ENCODE measurements at regions not wholly inside any gene's neighbourhood (a gene's known extent, or its start where the extent isn't known, plus 50 kb on each side); places are given as distances from the start of the nearest gene placed in this dataset.
A peak's percentile ranks its signal among the peaks of the same experiment; 100 is the strongest.

DNA sequence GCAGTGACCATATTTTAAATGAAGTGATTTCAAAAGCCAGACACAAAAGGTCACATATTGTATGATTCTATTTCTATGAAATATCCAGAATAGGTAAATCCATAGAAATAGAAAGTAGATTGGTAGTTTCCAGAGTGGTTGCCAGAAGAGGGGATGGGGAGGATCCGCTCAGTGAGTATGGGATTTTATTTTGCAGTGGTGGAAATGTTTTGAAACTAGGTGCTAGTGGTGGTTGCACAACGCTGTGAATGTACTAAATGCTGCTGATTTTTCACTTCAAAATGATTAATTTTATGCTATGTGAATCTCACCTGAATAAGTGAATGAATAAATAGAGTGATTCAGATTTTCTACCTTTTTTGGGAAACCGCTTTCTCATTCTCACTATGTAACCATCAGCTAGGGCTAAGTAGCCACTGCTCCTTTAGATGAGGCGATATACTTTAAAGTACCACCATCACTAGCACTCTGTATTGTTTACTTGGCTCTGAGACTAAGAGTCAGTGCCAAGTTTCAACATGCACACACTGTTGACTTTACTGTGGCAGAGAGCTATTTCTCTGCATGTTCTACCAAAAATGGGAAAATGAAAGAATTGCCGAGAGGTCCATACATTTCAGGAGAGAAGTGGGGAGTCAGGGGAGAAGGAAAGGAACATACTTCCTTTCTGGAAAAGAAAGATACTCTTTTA lies 90.7 kb upstream of the GOLIM4 start:
- peak; percentile 34 for ATAC-seq
- Histone ChIP-seq H3K4me3 (no peak overlapping the region), H3K36me3 (ENCODE audit: low read depth) (no peaks in the 10 kb centered on the region), H3K4me1 (ENCODE audit: low read depth) (no peaks in the 10 kb centered on the region), H3K9me3 (no peaks in the 10 kb centered on the region)
- intact Hi-C loops (cut with DNase I, micrococcal nuclease), result no loop called here
- DNase-seq, result no peak
- TF ChIP-seq, protein P1, sequence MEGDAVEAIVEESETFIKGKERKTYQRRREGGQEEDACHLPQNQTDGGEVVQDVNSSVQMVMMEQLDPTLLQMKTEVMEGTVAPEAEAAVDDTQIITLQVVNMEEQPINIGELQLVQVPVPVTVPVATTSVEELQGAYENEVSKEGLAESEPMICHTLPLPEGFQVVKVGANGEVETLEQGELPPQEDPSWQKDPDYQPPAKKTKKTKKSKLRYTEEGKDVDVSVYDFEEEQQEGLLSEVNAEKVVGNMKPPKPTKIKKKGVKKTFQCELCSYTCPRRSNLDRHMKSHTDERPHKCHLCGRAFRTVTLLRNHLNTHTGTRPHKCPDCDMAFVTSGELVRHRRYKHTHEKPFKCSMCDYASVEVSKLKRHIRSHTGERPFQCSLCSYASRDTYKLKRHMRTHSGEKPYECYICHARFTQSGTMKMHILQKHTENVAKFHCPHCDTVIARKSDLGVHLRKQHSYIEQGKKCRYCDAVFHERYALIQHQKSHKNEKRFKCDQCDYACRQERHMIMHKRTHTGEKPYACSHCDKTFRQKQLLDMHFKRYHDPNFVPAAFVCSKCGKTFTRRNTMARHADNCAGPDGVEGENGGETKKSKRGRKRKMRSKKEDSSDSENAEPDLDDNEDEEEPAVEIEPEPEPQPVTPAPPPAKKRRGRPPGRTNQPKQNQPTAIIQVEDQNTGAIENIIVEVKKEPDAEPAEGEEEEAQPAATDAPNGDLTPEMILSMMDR (IDR thresholded peaks at IDR 0.05), result no peak

DNA sequence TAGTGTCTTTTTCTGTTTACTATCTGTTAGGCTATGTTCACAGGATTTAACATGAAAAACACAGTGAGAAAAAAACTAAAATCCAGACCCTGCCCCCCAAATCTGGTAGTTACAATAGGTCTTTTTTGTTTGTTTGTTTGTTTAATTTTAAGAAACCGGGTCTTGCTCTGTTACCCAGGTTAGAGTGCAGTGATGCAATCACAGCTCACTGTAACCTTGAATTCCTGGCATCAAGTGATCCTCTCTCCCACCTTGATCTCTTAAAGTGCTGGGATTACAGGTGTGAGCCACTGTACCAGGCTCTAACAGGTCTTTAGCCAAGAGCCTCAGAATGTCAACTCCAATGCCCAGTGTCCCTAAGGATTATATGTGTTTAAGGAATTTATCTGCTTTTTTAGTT lies 88.0 kb upstream of the GOLIM4 start:
- Histone ChIP-seq H3K4me3 (no peak overlapping the region), H3K9me3 (no peaks in the 10 kb centered on the region), H3K36me3 (ENCODE audit: low read depth) (no peaks in the 10 kb centered on the region), H3K4me1 (ENCODE audit: low read depth) (no peaks in the 10 kb centered on the region)
- TF ChIP-seq, protein P1 (IDR thresholded peaks at IDR 0.05), result no peak
- ATAC-seq, result no peak
- intact Hi-C loops (cut with DNase I, micrococcal nuclease), result no loop called here
- no peak for DNase-seq

DNA sequence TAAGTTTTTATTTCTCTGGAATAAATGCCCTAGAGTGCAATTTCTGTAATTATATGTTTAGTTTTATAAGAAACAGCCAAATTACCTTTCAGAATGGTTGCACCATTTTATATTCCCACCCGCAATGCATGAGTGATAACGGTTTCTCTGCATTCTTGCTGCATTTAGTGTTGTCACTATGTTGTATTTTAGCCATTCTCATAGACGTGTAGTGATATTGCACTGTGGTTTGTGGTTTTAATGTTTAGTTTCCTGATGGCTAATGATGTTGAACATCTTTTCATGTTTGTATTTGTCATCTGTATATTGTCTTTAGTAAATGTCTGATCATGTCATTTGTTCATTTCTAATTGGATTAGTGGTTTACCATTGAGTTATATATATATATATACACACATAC lies 73.0 kb upstream of the GOLIM4 start:
- H3K36me3 ChIP-seq (ENCODE audit: low read depth), result no peaks in the 10 kb centered on the region
- H3K4me3 ChIP-seq, result no peak overlapping the region
- intact Hi-C loops (cut with DNase I, micrococcal nuclease), result loop anchor here (5.0 to 10.0 kb wide), 2 partner anchors 54 to 121 kb away; no protein-coding TSS in a partner anchor
- ATAC-seq (no peak), DNase-seq (no peak)
- no peaks in the 10 kb centered on the region for H3K9me3 ChIP-seq
- H3K4me1 ChIP-seq (ENCODE audit: low read depth), result no peaks in the 10 kb centered on the region
- TF ChIP-seq, protein P1 (IDR thresholded peaks at IDR 0.05), result no peak

DNA sequence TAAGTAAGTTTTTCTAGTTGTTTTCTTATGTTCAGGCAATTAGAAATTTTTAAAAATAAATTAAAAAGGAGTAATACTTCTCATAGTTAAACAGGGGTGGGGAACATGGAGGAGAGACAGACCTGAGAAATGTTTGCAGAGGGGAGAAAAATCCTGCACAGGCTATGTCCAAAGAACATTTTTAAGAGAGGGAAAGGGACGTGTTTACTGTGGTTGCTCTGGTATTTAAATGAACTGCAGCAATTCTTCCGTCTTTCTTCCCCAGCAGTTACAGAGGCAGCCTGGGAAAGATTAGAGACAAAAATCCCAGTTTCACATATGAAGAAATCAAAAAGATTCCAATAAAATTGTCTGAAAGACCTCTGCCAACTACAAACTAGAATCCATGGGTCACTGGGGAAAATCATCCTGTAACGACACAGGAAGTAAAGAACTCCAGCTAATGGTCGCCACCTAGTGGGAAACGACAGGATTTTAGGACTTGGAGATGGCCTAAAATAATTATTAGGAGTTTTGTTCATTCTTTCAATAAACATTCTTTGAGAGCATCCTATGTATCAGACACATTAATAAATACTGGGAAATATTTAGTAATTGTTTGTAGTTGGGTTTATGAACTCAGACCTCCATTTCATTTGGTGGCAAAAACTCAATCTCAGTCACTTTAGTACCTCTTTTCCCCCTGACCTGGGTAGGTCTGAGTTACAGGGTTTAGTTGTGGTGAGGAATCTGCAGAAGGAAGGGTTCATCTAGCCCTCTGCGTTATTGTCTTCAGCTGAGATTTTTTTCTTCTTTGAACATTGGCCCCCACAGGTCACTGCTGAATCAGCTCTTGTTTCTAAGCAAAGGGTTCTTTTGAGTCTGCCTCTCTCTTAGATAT lies 69.9 kb upstream of the GOLIM4 start:
- Histone ChIP-seq H3K36me3 (ENCODE audit: low read depth) (no peaks in the 10 kb centered on the region), H3K4me1 (ENCODE audit: low read depth) (no peaks in the 10 kb centered on the region), H3K9me3 (no peaks in the 10 kb centered on the region), H3K4me3 (no peak overlapping the region)
- ATAC-seq (peak; percentile 82), DNase-seq (peak in 1 of 3 donors; percentile 85)
- TF ChIP-seq, protein P1 (IDR thresholded peaks at IDR 0.05), result peak; percentile 57
- intact Hi-C loops (cut with DNase I, micrococcal nuclease), result loop anchor here (1.0 to 10.0 kb wide), 3 partner anchors 51 to 118 kb away; no protein-coding TSS in a partner anchor

DNA sequence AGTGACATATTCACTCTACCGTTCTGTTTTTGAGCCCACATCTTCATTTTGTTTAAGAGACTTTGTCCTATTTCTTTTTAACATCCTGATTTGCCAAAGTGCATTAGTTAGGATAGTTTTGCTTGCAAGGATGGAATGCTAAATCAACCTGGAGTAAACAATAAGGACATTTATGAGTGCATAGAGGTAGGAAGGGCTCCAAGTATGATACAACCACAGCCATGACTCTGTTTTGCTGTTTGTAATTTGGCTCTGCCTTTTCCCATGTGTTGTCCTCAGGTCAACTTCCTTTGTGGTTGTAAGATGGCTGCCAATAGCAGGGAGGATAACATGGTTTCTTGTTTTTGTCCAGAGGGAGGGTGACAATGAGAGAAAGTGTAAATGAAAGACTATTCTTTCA lies 66.4 kb upstream of the GOLIM4 start:
- Histone ChIP-seq H3K9me3 (no peaks in the 10 kb centered on the region), H3K36me3 (ENCODE audit: low read depth) (no peaks in the 10 kb centered on the region), H3K4me1 (ENCODE audit: low read depth) (no peaks in the 10 kb centered on the region), H3K4me3 (no peak overlapping the region)
- ATAC-seq, result no peak
- TF ChIP-seq, protein P1 (IDR thresholded peaks at IDR 0.05), result no peak
- no peak for DNase-seq
- intact Hi-C loops (cut with DNase I, micrococcal nuclease), result loop anchor here in 1 of 2 donors (10.0 kb wide), 1 partner anchor 47 kb away; no protein-coding TSS in a partner anchor
